Ectodermal cell (in vitro differentiated cells): ENCODE measurements at regions not wholly inside any gene's neighbourhood (a gene's known extent, or its start where the extent isn't known, plus 50 kb on each side); places are given as distances from the start of the nearest gene placed in this dataset.
A peak's percentile ranks its signal among the peaks of the same experiment; 100 is the strongest.

Source experiments
- H3K27ac ChIP-seq: 2 replicates; pipeline ENCODE4 v1.7.0; 2013; ENCODE audit warnings: mild to moderate bottlenecking, low read depth, low read length; ENCODE audit not compliant: insufficient read depth, poor library complexity, severe bottlenecking
- H3K27me3 ChIP-seq: 2 replicates; pipeline ENCODE4 v1.7.0; 2013; ENCODE audit warnings: mild to moderate bottlenecking, low read length; ENCODE audit not compliant: insufficient read depth, control insufficient read depth, poor library complexity, severe bottlenecking
- H3K36me3 ChIP-seq: one replicate; pipeline ENCODE4 v1.7.0; 2013; ENCODE audit warnings: low read length; ENCODE audit not compliant: control insufficient read depth, insufficient read depth
- H3K4me1 ChIP-seq: one replicate; pipeline ENCODE4 v1.7.0; 2013; ENCODE audit warnings: low read length; ENCODE audit not compliant: control insufficient read depth, insufficient read depth
- H3K4me3 ChIP-seq: 2 replicates; pipeline ENCODE4 v1.7.0; 2013; ENCODE audit warnings: low read depth, low read length, control low read depth; ENCODE audit not compliant: insufficient read depth
- H3K9me3 ChIP-seq: 2 replicates; pipeline ENCODE4 v1.7.0; 2013; ENCODE audit warnings: mild to moderate bottlenecking, low read length, moderate library complexity; ENCODE audit not compliant: control insufficient read depth
- WGBS, 2 experiments: methylation state at CpG; one replicate each; pipeline ENCODE4 v1.1.7; 2013; ENCODE audit warnings: missing lambda C conversion rate in 2 of 2; 5-methylcytosine and 5-hydroxymethylcytosine counted together

DNA sequence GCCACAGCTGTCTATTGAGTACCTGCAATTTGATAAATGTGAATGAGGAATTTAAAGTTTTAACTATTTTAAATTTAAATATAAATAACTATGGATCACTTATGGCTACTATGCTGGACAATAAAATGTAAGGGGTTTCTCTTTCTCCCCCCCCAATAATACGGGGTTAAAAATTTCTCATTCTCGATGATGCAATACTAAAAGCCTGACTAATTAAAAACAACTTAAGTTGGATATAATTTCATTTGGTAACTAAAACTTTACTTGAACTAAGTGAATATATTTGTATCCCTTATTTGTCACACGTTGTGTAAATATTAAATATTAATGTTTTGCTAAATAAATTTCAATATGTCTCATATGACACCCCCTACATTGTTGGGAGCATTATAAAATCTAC lies 297.3 kb downstream of the GRB14 start:
- H3K4me1 ChIP-seq = no peaks in the 10 kb centered on the region
- H3K36me3 ChIP-seq = no peaks in the 10 kb centered on the region
- no peak overlapping the region for H3K4me3 ChIP-seq
- no CpG with 5 or more reads among the region's 3 CpGs for WGBS, 2 experiments
- H3K27me3 ChIP-seq = no peaks in the 10 kb centered on the region
- no peak overlapping the region for H3K27ac ChIP-seq
- peaks cover 5% of the 10 kb centered on the region for H3K9me3 ChIP-seq

DNA sequence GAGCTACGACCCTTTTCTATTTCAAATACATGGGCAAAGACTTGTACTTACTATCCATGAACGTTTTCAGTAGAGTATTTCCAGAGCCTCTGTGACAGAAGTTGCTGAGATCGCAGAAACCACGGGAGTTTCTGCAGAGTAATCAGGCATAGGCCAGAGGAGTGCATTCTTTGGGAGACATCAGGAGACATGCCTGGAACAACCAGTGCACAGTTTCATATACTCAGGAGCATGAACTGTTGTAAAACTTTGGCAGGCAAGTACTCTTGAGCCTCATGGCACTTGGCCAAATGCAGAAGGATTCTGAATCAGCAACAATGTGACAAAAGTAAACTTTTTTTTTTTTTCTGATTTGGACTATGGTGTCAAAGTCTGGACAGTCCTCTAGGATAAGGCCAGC lies 307.1 kb downstream of the GRB14 start:
- Histone ChIP-seq H3K9me3 (no peaks in the 10 kb centered on the region), H3K27me3 (no peaks in the 10 kb centered on the region), H3K36me3 (no peaks in the 10 kb centered on the region), H3K4me3 (no peak overlapping the region), H3K4me1 (no peaks in the 10 kb centered on the region), H3K27ac (no peak overlapping the region)
- 92 to 93% methylated on average over 4 of the region's 4 CpGs for WGBS, 2 experiments

DNA sequence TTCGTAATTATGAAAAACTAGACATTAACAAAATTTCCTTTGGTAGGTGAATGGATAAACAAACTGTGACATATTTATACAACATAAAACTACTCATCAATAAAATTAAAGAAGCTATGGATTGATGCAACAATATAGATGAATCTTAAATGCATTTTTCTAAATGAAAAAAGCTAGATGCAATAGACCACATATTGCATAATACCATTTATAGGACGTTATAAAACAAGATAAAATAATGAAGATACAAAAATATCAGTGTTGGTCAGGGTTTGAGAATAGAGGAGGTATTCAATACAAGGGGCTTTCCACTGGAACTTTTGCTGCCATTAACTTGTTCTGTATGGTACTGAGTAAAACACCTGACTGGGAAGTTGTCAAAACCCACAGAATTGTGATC lies 314.4 kb downstream of the GRB14 start:
- Histone ChIP-seq H3K9me3 (no peaks in the 10 kb centered on the region), H3K27ac (no peak overlapping the region), H3K36me3 (no peaks in the 10 kb centered on the region), H3K4me3 (no peak overlapping the region), H3K4me1 (no peaks in the 10 kb centered on the region), H3K27me3 (no peaks in the 10 kb centered on the region)
- no CpG with 5 or more reads among the region's 2 CpGs for WGBS, 2 experiments

DNA sequence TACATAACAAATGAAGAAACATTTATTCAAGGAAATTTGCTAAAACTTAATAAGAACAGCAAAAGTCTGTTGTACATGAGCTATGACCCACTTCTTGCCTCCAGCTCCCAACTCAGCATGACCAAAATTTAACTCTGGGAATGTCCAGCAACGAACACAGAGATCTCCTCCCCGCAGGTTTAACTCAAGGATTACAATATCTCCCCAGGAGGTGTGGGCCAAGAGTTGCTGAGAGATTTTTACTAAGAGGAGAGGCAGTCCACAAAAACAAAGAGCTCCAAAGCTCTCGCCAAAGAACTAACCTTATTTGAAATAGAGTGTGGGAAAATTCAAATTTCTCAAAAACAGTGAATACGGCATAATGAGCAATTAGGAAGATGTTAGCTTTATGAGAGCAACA lies 318.5 kb downstream of the GRB14 start:
- Histone ChIP-seq H3K4me1 (no peaks in the 10 kb centered on the region), H3K36me3 (no peaks in the 10 kb centered on the region), H3K27ac (peak overlapping the region; percentile 85), H3K4me3 (no peak overlapping the region), H3K9me3 (no peaks in the 10 kb centered on the region), H3K27me3 (no peaks in the 10 kb centered on the region)
- 17 to 23% methylated on average over 4 of the region's 4 CpGs for WGBS, 2 experiments

DNA sequence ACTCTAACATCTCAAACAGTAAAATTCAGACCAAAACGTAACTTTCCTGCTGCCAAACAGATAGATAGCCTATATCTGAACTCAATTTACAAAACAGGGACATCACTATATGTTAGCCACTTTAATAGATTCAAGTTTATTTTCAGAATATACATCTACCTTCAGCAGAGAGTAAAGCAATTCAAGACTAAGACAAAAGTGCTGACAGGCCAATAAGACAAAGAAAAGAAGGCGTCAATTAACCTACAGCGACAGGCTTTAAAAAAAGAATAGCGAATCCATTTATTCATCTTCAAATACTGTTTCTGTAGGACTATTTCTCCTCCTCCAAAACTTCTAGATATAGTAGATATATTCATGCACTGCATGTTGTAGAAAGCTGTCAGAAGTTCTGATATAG lies 333.0 kb downstream of the GRB14 start:
- Histone ChIP-seq H3K9me3 (no peaks in the 10 kb centered on the region), H3K4me3 (no peak overlapping the region), H3K27ac (no peak overlapping the region), H3K27me3 (no peaks in the 10 kb centered on the region), H3K4me1 (no peaks in the 10 kb centered on the region), H3K36me3 (no peaks in the 10 kb centered on the region)
- WGBS, 2 experiments = 88 to 93% methylated on average over 4 of the region's 4 CpGs

DNA sequence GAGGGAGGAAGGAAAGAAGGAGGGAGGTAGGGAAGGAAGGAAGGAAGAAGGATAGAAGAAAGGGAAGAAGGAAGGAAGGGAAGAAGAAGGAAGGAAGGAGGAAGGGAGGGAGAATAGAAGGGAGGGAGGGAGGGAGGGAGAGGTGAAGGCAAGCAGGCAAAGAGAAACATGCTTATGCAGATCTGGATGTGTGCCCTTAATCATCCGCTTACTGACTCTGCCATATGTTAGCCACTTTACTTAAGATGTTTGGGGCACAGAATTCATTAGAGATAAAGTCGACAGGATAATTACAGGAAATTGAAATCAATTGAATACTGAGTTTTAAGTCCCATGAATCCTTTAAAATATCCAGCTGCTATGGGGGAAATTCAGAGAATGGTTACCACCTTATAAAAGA lies 334.2 kb downstream of the GRB14 start:
- Histone ChIP-seq H3K9me3 (no peaks in the 10 kb centered on the region), H3K27ac (no peak overlapping the region), H3K36me3 (no peaks in the 10 kb centered on the region), H3K4me1 (no peaks in the 10 kb centered on the region), H3K27me3 (no peaks in the 10 kb centered on the region), H3K4me3 (no peak overlapping the region)
- WGBS, 2 experiments = 94 to 100% methylated on average over 2 of the region's 2 CpGs

DNA sequence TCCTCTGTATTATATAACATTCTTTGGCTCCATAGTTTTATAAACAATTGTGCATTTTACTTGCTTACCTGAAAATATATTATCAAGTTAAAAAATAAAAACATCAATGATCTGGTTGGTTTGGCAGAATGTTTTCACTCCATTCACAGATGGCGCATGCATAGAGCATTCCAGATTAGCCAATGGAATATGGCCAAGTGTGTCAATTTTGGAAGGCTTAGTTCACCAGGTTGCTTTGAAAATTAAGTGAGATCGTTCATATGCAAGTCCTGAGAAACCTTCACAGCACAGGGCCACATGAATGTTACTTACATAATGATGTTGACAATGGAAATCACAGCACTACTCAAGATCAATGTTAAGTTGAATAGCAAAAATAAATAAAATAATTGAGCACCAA lies 335.7 kb downstream of the GRB14 start:
- no peaks in the 10 kb centered on the region for H3K27me3 ChIP-seq
- WGBS, 2 experiments = 87 to 100% methylated on average over 1 to 2 of the region's 2 CpGs
- H3K4me1 ChIP-seq = no peaks in the 10 kb centered on the region
- no peaks in the 10 kb centered on the region for H3K9me3 ChIP-seq
- H3K36me3 ChIP-seq = no peaks in the 10 kb centered on the region
- H3K27ac ChIP-seq = no peak overlapping the region
- H3K4me3 ChIP-seq = no peak overlapping the region

DNA sequence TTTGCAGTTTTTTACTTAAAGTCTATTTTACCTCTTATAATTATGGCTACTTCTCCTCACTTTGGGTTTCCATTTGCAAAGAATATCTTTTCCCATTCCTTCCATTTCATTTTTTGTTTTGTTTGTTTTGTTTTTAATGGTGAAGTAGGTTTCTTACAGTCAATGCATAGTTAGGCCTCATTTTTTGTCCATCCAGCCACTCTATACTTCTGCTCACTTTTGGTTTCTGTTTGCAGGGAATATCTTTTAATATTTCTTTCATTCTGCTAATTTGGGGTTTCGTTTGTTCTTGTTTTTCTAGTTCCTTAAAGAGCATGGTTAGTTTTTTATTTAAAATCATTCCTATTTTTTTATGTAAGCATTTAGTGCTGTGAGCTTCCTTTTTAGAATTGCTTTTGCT lies 339.4 kb downstream of the GRB14 start:
- no CpG with 5 or more reads among the region's 1 CpG for WGBS, 2 experiments
- H3K36me3 ChIP-seq = no peaks in the 10 kb centered on the region
- H3K9me3 ChIP-seq = no peaks in the 10 kb centered on the region
- no peak overlapping the region for H3K4me3 ChIP-seq
- no peak overlapping the region for H3K27ac ChIP-seq
- H3K27me3 ChIP-seq = no peaks in the 10 kb centered on the region
- no peaks in the 10 kb centered on the region for H3K4me1 ChIP-seq

DNA sequence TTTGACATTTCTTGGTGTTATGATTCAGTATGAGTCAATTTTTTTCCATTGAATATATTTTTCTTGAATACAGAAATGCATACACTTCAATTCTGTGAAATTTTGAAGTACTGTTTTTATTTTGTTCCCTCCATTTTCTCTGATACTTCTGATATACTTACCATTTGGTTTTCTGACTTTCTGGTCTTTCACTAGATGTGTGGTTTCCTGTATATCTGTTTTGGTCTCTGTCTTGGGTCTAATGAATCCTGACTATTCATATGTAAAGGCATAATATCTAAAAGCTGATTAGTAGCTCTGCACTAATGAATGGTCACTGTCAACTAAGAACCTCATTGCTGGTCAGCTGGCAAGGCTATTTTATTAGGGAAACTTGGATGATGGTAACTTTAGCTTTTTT lies 345.6 kb downstream of the GRB14 start:
- Histone ChIP-seq H3K4me1 (no peaks in the 10 kb centered on the region), H3K36me3 (no peaks in the 10 kb centered on the region), H3K27me3 (no peaks in the 10 kb centered on the region), H3K4me3 (no peak overlapping the region), H3K27ac (no peak overlapping the region), H3K9me3 (no peaks in the 10 kb centered on the region)

DNA sequence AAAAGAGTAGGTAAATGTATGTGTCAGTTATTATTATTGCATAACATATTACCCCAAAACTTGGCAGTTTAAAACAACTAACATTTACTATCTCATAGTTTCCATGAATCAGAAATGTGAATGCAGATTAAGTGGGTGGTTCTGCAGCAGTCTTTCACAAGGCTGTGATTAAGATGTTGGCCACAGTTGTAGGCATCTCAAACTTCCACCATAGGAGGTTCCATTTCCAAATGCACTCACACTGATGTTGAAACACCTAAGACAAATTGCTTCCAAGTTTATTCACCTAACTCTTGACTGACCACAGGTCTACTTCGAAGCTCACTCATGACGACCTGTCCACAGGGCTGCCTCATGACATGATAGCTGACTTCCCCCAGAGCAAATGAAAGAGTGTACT lies 360.8 kb downstream of the GRB14 start:
- Histone ChIP-seq H3K27me3 (no peaks in the 10 kb centered on the region), H3K36me3 (no peaks in the 10 kb centered on the region), H3K4me3 (no peak overlapping the region), H3K4me1 (no peaks in the 10 kb centered on the region), H3K27ac (no peak overlapping the region), H3K9me3 (no peaks in the 10 kb centered on the region)
- 71 to 72% methylated on average over 2 of the region's 2 CpGs for WGBS, 2 experiments

DNA sequence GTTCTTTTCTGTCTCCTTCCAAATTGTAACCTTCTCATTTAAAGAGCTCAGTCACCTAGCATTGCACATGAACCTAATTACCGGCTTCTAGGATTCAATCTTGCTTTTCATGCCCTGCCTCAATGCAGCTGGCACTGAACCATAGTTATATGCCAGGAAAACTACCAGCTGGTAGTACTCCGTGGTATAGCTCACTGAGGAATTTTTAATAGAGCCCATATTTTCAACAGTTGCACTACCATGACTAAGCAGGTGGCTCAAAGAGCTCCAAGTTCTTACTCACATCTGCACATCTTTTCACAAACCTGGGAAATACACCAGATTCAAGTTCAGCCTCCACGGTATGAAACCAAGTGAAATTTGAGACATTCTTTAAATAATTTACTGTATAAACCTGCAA lies 363.5 kb downstream of the GRB14 start:
- Histone ChIP-seq H3K4me3 (no peak overlapping the region), H3K4me1 (no peaks in the 10 kb centered on the region), H3K36me3 (no peaks in the 10 kb centered on the region), H3K27me3 (no peaks in the 10 kb centered on the region), H3K9me3 (no peaks in the 10 kb centered on the region), H3K27ac (no peak overlapping the region)
- 88 to 92% methylated on average over 3 of the region's 3 CpGs for WGBS, 2 experiments
